Keratinocyte (primary cell): ENCODE measurements at regions not wholly inside any gene's neighbourhood (a gene's known extent, or its start where the extent isn't known, plus 50 kb on each side); places are given as distances from the start of the nearest gene placed in this dataset.

Experiments
- CTCF ChIP-seq, 3 experiments: IDR thresholded peaks in 1 of 3; conservative IDR thresholded peaks in 1 of 3; optimal IDR thresholded peaks in 1 of 3; 2 replicates in 2 of 3; 3 replicates in 1 of 3; pipeline versions ENCODE3 to v1.5.1; 2011; ENCODE audit warnings: low read length in 3 of 3, mild to moderate bottlenecking in 3 of 3, moderate library complexity in 2 of 3, control low read depth in 1 of 3, inconsistent platforms in 1 of 3; ENCODE audit not compliant: insufficient read depth in 2 of 3; ENCODE audit errors: extremely low read depth in 1 of 3
- EZH2 ChIP-seq: IDR thresholded peaks from one replicate; pipeline ENCODE4 v1.6.1; 2012; ENCODE audit warnings: inconsistent platforms, mild to moderate bottlenecking, low read length, moderate library complexity

GRCh38 chr11:120032766-120033390 lies 105.0 kb downstream of the TRIM29 start:
- TF ChIP-seq CTCF (optimal IDR thresholded peaks at IDR 0.05 in 1 of 3, IDR thresholded peaks at IDR 0.05 in 1 of 3, conservative IDR thresholded peaks at IDR 0.05 in 1 of 3; ENCODE audit: extremely low read depth in 1 of 3, insufficient read depth in 2 of 3, low read length in 3 of 3) = no peak
- no peak for TF ChIP-seq EZH2
